Parathyroid adenoma (tissue), 2 donors: ENCODE measurements at regions not wholly inside any gene's neighbourhood (a gene's known extent, or its start where the extent isn't known, plus 50 kb on each side); places are given as distances from the start of the nearest gene placed in this dataset.

ENCODE experiments used
- H2AFZ ChIP-seq: fragments of 300-600 bp; sonication (generic); one replicate; pipeline ENCODE4 v1.7.0; 2017; ENCODE audit warnings: antibody characterized with exemption, mild to moderate bottlenecking
- H3K27ac ChIP-seq: fragments of 300-600 bp; sonication (generic); one replicate; pipeline ENCODE4 v1.7.0; 2017
- H3K27me3 ChIP-seq: fragments of 300-600 bp; sonication (generic); one replicate; pipeline ENCODE4 v1.7.0; 2017; ENCODE audit warnings: low read length; ENCODE audit not compliant: control insufficient read depth, insufficient read depth
- H3K36me3 ChIP-seq: fragments of 300-600 bp; sonication (generic); one replicate; pipeline ENCODE4 v1.7.0; 2017; ENCODE audit warnings: low read length; ENCODE audit not compliant: control insufficient read depth, insufficient read depth
- H3K4me1 ChIP-seq: fragments of 300-600 bp; sonication (generic); one replicate; pipeline ENCODE4 v1.7.0; 2017; ENCODE audit warnings: control low read depth
- H3K4me2 ChIP-seq: fragments of 300-600 bp; sonication (generic); one replicate; pipeline ENCODE4 v1.7.0; 2017; ENCODE audit warnings: low read length
- H3K4me3 ChIP-seq: fragments of 300-600 bp; sonication (generic); one replicate; pipeline ENCODE4 v1.7.0; 2017; ENCODE audit warnings: low read depth, low read length
- H3K79me2 ChIP-seq: fragments of 300-600 bp; sonication (generic); one replicate; pipeline ENCODE4 v1.7.0; 2017; ENCODE audit warnings: control low read depth
- H3K9ac ChIP-seq: fragments of 300-600 bp; sonication (generic); one replicate; pipeline ENCODE4 v1.7.0; 2017; ENCODE audit warnings: mild to moderate bottlenecking
- H3K9me3 ChIP-seq: fragments of 300-600 bp; sonication (generic); one replicate; pipeline ENCODE4 v1.7.0; 2017; ENCODE audit warnings: low read length; ENCODE audit not compliant: control insufficient read depth
- TF ChIP-seq, protein P1 (sequence below): fragments of 300-600 bp; sonication (generic); IDR thresholded peaks from one replicate; pipeline ENCODE4 v1.7.0; 2017; ENCODE audit warnings: antibody characterized with exemption, mild to moderate bottlenecking
- donor health status: primary hyperparathyroidism.

DNA sequence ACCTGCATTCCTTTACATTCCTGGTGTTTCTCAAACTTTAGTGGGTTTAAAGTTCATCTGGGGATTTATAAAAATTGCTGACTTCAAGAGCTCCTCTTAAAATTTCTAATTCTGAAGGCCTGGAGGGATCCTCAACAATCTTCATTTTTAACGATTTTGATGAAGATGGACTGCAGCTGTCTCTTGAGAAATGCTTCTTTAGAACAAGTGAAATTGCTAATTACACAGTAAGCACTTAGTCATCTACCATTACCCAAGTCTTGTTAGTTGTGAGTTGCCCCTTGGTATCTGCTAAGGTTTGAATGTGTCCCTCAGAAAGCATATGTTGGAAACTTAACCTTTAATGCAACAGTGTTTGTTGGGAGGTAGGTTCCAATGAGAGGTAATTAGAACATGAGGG, 163.7 kb downstream of the LTN1 start:
- no peaks in the 10 kb centered on the region for H3K9me3 ChIP-seq
- no peak overlapping the region for H3K4me2 ChIP-seq
- H3K27ac ChIP-seq: no peak overlapping the region
- TF ChIP-seq, protein P1, sequence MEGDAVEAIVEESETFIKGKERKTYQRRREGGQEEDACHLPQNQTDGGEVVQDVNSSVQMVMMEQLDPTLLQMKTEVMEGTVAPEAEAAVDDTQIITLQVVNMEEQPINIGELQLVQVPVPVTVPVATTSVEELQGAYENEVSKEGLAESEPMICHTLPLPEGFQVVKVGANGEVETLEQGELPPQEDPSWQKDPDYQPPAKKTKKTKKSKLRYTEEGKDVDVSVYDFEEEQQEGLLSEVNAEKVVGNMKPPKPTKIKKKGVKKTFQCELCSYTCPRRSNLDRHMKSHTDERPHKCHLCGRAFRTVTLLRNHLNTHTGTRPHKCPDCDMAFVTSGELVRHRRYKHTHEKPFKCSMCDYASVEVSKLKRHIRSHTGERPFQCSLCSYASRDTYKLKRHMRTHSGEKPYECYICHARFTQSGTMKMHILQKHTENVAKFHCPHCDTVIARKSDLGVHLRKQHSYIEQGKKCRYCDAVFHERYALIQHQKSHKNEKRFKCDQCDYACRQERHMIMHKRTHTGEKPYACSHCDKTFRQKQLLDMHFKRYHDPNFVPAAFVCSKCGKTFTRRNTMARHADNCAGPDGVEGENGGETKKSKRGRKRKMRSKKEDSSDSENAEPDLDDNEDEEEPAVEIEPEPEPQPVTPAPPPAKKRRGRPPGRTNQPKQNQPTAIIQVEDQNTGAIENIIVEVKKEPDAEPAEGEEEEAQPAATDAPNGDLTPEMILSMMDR: no peak
- H3K4me3 ChIP-seq: no peak overlapping the region
- no peaks in the 10 kb centered on the region for H3K4me1 ChIP-seq
- H3K27me3 ChIP-seq: no peaks in the 10 kb centered on the region
- no peak overlapping the region for H3K9ac ChIP-seq
- H3K36me3 ChIP-seq: no peaks in the 10 kb centered on the region
- H2AFZ ChIP-seq: no peak overlapping the region
- no peaks in the 10 kb centered on the region for H3K79me2 ChIP-seq

DNA sequence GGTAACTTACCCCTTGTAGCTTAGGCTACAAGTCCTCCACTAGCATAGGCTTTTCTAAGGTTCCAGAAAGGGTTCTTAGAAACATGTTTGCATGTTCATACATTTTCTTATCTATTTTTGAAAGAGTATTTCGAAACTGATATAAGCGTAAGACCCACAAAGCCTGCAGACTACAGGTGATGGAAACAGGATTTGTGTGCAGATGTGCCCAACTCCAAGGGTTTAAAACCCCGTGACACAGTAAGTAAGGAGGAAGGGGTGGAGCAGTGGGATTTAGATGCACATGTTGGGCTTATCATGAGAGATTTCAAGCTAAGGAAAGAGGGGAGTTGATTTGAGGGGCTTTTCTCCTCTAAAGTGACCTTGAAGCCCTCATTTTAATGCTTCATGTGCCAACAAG, 164.7 kb downstream of the LTN1 start:
- Histone ChIP-seq H3K4me1 (no peaks in the 10 kb centered on the region), H2AFZ (no peak overlapping the region), H3K36me3 (no peaks in the 10 kb centered on the region), H3K27ac (no peak overlapping the region), H3K9ac (no peak overlapping the region), H3K4me3 (no peak overlapping the region), H3K27me3 (no peaks in the 10 kb centered on the region), H3K79me2 (no peaks in the 10 kb centered on the region), H3K4me2 (no peak overlapping the region), H3K9me3 (no peaks in the 10 kb centered on the region)
- TF ChIP-seq, protein P1: no peak

GRCh38 chr21:28827422-28827821, 165.3 kb downstream of the LTN1 start:
- Histone ChIP-seq H3K4me1 (no peaks in the 10 kb centered on the region), H3K79me2 (no peaks in the 10 kb centered on the region), H3K36me3 (no peaks in the 10 kb centered on the region), H3K9me3 (no peaks in the 10 kb centered on the region), H3K27me3 (no peaks in the 10 kb centered on the region), H2AFZ (no peak overlapping the region), H3K4me2 (no peak overlapping the region), H3K27ac (no peak overlapping the region), H3K9ac (no peak overlapping the region), H3K4me3 (no peak overlapping the region)
- TF ChIP-seq, protein P1: no peak

DNA sequence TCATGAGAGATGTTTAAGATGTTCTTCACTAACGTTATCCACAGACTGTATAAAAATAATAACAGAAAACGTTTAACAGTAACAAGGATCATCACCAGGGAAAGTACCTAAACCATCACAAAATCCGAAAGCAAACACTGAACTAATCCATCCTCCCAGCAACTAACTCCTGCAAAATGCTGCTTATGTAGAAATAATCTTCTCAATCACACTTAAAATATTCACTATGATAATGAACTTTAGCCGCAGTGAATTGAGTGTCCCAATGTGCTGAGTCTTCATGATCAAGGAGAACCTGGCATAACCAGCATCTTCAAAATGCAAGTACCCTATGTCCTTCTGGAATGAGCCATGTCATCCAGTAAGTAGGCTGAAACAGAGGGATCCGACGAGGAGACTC, 166.1 kb downstream of the LTN1 start:
- Histone ChIP-seq H3K27ac (no peak overlapping the region), H3K36me3 (no peaks in the 10 kb centered on the region), H3K4me1 (peaks cover 3% of the 10 kb centered on the region), H3K4me2 (no peak overlapping the region), H2AFZ (no peak overlapping the region), H3K9ac (no peak overlapping the region), H3K4me3 (no peak overlapping the region), H3K9me3 (no peaks in the 10 kb centered on the region), H3K27me3 (no peaks in the 10 kb centered on the region), H3K79me2 (no peaks in the 10 kb centered on the region)
- TF ChIP-seq, protein P1: no peak

DNA sequence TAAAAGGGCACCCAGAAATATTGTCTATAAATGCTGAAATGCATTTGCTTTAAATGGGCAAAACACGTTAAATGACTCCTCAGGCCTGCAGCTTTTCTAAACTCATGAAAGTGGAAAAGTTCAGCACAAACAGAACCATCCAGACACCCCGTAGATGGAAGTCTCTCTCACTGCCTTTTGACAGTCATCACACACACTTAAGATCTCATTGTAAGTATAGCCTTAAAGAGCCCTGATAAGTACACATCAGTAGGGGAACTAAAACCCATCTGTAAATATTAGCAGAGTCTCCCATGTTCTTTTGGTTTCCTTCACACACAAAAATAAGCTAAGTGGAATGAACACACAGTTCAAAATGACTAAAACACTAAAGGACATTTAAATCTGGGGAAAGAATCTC, 166.7 kb downstream of the LTN1 start:
- Histone ChIP-seq H2AFZ (no peak overlapping the region), H3K79me2 (no peaks in the 10 kb centered on the region), H3K9ac (no peak overlapping the region), H3K4me1 (peaks cover 3% of the 10 kb centered on the region), H3K4me2 (no peak overlapping the region), H3K9me3 (no peaks in the 10 kb centered on the region), H3K4me3 (no peak overlapping the region), H3K36me3 (no peaks in the 10 kb centered on the region), H3K27me3 (no peaks in the 10 kb centered on the region), H3K27ac (no peak overlapping the region)
- TF ChIP-seq, protein P1: no peak
